ENCODE measurements at regions not wholly inside any gene's neighbourhood (a gene's known extent, or its start where the extent isn't known, plus 50 kb on each side); places are given as distances from the start of the nearest gene placed in this dataset.

GRCh38 chr6:88236612-88237360 is 70.6 kb upstream of the CNR1 start:
- no peak for DNase-seq (ENCODE audit: low spot score)

- DNase-seq (ENCODE audit: low spot score), result no peak
Observed at GRCh38 chr6:88232753-88233152, 66.6 kb upstream of the CNR1 start.

GRCh38 chr6:88223298-88223697 is 57.2 kb upstream of the CNR1 start:
- DNase-seq (ENCODE audit: low spot score), result no peak

- DNase-seq (ENCODE audit: low spot score), result no peak
Observed at GRCh38 chr6:88220493-88220892, 54.3 kb upstream of the CNR1 start.

GRCh38 chr6:88216182-88216581 is 50.0 kb upstream of the CNR1 start:
- DNase-seq (ENCODE audit: low spot score), result no peak
